ENCODE measurements at regions not wholly inside any gene's neighbourhood (a gene's known extent, or its start where the extent isn't known, plus 50 kb on each side); places are given as distances from the start of the nearest gene placed in this dataset.

DNA sequence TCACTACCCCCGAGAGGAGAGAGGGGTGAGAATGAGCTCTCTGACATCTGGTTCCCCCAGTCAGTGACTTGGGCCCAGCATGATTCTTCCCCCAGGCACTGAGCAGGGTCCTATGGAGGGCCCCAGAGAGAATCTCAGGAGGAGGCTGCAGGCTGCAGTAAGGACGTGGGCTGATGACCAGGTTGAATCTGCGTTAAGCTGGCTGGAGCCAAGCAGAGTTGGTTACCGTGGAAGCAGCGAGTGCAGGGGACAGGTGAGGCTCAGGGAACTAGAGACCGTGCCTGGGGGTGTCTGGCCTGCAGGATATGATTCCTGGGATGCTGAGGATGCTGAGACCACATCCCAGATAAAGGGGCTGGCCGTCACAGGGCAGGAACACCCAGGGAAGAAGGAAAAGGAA lies 314.3 kb upstream of the IRX1 start:
- DNase-seq (ENCODE audit: extremely low spot score, unreplicated experiment): no peak
- Mint-ChIP-seq H3K36me3 (no peaks in the 10 kb centered on the region), H3K9me3 (no peaks in the 10 kb centered on the region), H3K4me1 (ENCODE audit: unreplicated experiment) (no peaks in the 10 kb centered on the region), H3K27me3 (peaks cover 26% of the 10 kb centered on the region), H3K27ac (no peak overlapping the region), H3K4me3 (no peak overlapping the region)
- TF ChIP-seq CTCF (conservative IDR thresholded peaks at IDR 0.05): no peak

DNA sequence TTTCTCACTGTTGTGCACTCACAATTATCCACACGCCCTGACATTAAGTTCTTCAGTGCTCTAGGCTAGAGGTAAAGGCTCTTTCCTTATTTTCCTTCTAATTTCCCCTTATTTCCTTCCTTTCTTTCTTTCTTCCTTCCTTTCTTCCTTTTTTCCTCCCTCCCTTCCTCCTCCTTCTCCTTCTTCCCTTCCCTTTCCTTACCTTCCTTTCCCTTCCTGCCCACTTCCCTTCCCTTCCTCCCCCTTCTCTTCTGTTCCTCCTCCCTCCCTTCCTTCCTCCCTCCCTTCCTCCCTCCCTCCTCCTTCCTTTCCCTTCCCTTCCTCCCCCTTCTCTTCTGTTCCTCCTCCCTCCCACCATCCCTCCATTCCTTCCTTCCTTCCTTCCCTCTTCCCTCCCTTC lies 317.0 kb upstream of the IRX1 start:
- Mint-ChIP-seq H3K4me3 (no peak overlapping the region), H3K27me3 (peaks cover 40% of the 10 kb centered on the region), H3K36me3 (no peaks in the 10 kb centered on the region), H3K27ac (no peak overlapping the region), H3K4me1 (ENCODE audit: unreplicated experiment) (no peaks in the 10 kb centered on the region), H3K9me3 (no peaks in the 10 kb centered on the region)
- no peak for TF ChIP-seq CTCF (conservative IDR thresholded peaks at IDR 0.05)
- DNase-seq (ENCODE audit: extremely low spot score, unreplicated experiment): no peak

GRCh38 chr5:3277590-3278196 lies 317.9 kb upstream of the IRX1 start:
- no peak for DNase-seq (ENCODE audit: extremely low spot score, unreplicated experiment)
- Mint-ChIP-seq H3K4me3 (no peak overlapping the region), H3K36me3 (no peaks in the 10 kb centered on the region), H3K4me1 (ENCODE audit: unreplicated experiment) (no peaks in the 10 kb centered on the region), H3K27ac (no peak overlapping the region), H3K9me3 (no peaks in the 10 kb centered on the region), H3K27me3 (peaks cover 47% of the 10 kb centered on the region)
- TF ChIP-seq CTCF (conservative IDR thresholded peaks at IDR 0.05): no peak

DNA sequence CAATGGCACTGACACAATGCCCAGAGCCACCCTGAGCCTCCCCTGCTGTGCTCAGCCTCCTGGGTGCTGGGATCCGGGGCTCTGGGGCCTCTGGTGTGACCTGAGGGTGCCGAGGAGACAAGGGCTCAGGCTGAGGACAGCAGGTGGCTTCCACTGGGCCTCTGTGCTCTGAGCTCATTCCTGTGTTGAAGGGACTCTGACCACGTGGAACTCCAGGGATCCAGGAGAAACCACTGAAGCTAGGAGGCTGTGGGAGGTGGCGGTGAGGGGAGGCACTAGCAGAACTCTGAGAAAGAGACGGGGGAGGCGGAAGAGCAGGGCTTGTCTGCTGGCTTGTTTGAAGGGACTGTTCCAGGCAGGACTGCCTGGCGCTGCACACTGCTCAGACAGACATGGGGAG lies 318.7 kb upstream of the IRX1 start:
- no peaks in the 10 kb centered on the region for H3K4me1 Mint-ChIP-seq (ENCODE audit: unreplicated experiment)
- no peaks in the 10 kb centered on the region for H3K9me3 Mint-ChIP-seq
- no peak for DNase-seq (ENCODE audit: extremely low spot score, unreplicated experiment)
- peaks cover 47% of the 10 kb centered on the region for H3K27me3 Mint-ChIP-seq
- H3K36me3 Mint-ChIP-seq: no peaks in the 10 kb centered on the region
- H3K27ac Mint-ChIP-seq: no peak overlapping the region
- no peak for TF ChIP-seq CTCF (conservative IDR thresholded peaks at IDR 0.05)
- H3K4me3 Mint-ChIP-seq: no peak overlapping the region

- no peaks in the 10 kb centered on the region for H3K4me1 Mint-ChIP-seq (ENCODE audit: unreplicated experiment)
Observed at GRCh38 chr5:3269395-3270169, 326.1 kb upstream of the IRX1 start.

More at GRCh38 chr5:3269395-3270169, 326.1 kb upstream of the IRX1 start:
- H3K27ac Mint-ChIP-seq: no peak overlapping the region
- H3K4me3 Mint-ChIP-seq: no peak overlapping the region
- peaks cover 24% of the 10 kb centered on the region for H3K27me3 Mint-ChIP-seq
- no peaks in the 10 kb centered on the region for H3K36me3 Mint-ChIP-seq
- no peak for TF ChIP-seq CTCF (conservative IDR thresholded peaks at IDR 0.05)
- H3K9me3 Mint-ChIP-seq: no peaks in the 10 kb centered on the region
- DNase-seq (ENCODE audit: extremely low spot score, unreplicated experiment): no peak

Measured in type B pancreatic cell (in vitro differentiated cells).